ENCODE measurements at regions not wholly inside any gene's neighbourhood (a gene's known extent, or its start where the extent isn't known, plus 50 kb on each side); places are given as distances from the start of the nearest gene placed in this dataset.
A peak's percentile ranks its signal among the peaks of the same experiment; 100 is the strongest.

- no peaks in the 10 kb centered on the region for H4K20me1 ChIP-seq
- peaks cover 3 to 8% (median 4%) of the 10 kb centered on the region in 10 experiments; a peak in 13 of 20 replicates for H3K4me1 ChIP-seq
- 0 out of 22 replicates have a peak, but pooled peaks cover 0 to 7% (median 0%) of the 10 kb centered on the region in 11 experiments for H3K9me3 ChIP-seq (replicated peaks in 1 of 11)
- H3K4me3 ChIP-seq = no peak overlapping the region
- no peak overlapping the region for H3K4me2 ChIP-seq
- no peaks in the 10 kb centered on the region for H3K27me3 ChIP-seq
- H3K36me3 ChIP-seq = no peaks in the 10 kb centered on the region
- no peak for TF ChIP-seq Cebpa-rat (IDR thresholded peaks at IDR 0.05)
- H3K9ac ChIP-seq = no peak overlapping the region
- no peak overlapping the region for H3K27ac ChIP-seq
These were observed 298.2 kb upstream of the ARSJ start for GRCh38 chr4:114277690-114278089.

GRCh38 chr4:114279066-114279465, 299.6 kb upstream of the ARSJ start:
- no peaks in the 10 kb centered on the region for H3K36me3 ChIP-seq

GRCh38 chr4:114279711-114280110, 300.3 kb upstream of the ARSJ start:
- H3K36me3 ChIP-seq = no peaks in the 10 kb centered on the region
- no peaks in the 10 kb centered on the region for H4K20me1 ChIP-seq
- H3K9ac ChIP-seq = no peak overlapping the region
- H3K4me3 ChIP-seq = no peak overlapping the region
- H3K27me3 ChIP-seq = no peaks in the 10 kb centered on the region
- TF ChIP-seq Cebpa-rat (IDR thresholded peaks at IDR 0.05) = no peak
- peaks cover 10 to 19% (median 14%) of the 10 kb centered on the region in 10 experiments; a peak in 17 of 20 replicates for H3K4me1 ChIP-seq
- H3K4me2 ChIP-seq = no peak overlapping the region
- 0 out of 22 replicates have a peak, but pooled peaks cover 0 to 7% (median 0%) of the 10 kb centered on the region in 11 experiments for H3K9me3 ChIP-seq (replicated peaks in 1 of 11)
- no peak overlapping the region for H3K27ac ChIP-seq

More at GRCh38 chr4:114279066-114279465, 299.6 kb upstream of the ARSJ start:
- TF ChIP-seq Cebpa-rat (IDR thresholded peaks at IDR 0.05) = no peak
- H3K4me3 ChIP-seq = no peak overlapping the region
- peaks cover 10 to 19% (median 14%) of the 10 kb centered on the region in 10 experiments; a peak in 17 of 20 replicates for H3K4me1 ChIP-seq
- H3K27me3 ChIP-seq = no peaks in the 10 kb centered on the region
- H3K9ac ChIP-seq = no peak overlapping the region
- no peaks in the 10 kb centered on the region for H4K20me1 ChIP-seq
- H3K4me2 ChIP-seq = no peak overlapping the region
- H3K27ac ChIP-seq = no peak overlapping the region
- H3K9me3 ChIP-seq (replicated peaks in 1 of 11) = 0 out of 22 replicates have a peak, but pooled peaks cover 0 to 7% (median 0%) of the 10 kb centered on the region in 11 experiments

- Histone ChIP-seq H3K27ac (no peak overlapping the region), H3K9ac (no peak overlapping the region), H3K4me3 (no peak overlapping the region), H3K9me3 (replicated peaks in 1 of 11) (0 out of 22 replicates have a peak, but pooled peaks cover 0 to 7% (median 0%) of the 10 kb centered on the region in 11 experiments), H3K4me2 (no peak overlapping the region), H3K27me3 (no peaks in the 10 kb centered on the region), H3K36me3 (no peaks in the 10 kb centered on the region), H3K4me1 (peaks cover 10 to 19% (median 14%) of the 10 kb centered on the region in 10 experiments; a peak in 17 of 20 replicates), H4K20me1 (no peaks in the 10 kb centered on the region)
- TF ChIP-seq Cebpa-rat (IDR thresholded peaks at IDR 0.05) = no peak
These were observed 301.2 kb upstream of the ARSJ start for GRCh38 chr4:114280645-114281044.

GRCh38 chr4:114281164-114281960, 301.9 kb upstream of the ARSJ start:
- TF ChIP-seq Cebpa-rat (IDR thresholded peaks at IDR 0.05) = no peak
- Histone ChIP-seq H3K9me3 (replicated peaks in 1 of 11) (peaks cover 0 to 7% (median under 1%) of the 10 kb centered on the region in 11 experiments; a peak in 3 of 22 replicates), H3K4me2 (no peak overlapping the region), H3K4me3 (no peak overlapping the region), H3K27ac (no peak overlapping the region), H3K36me3 (no peaks in the 10 kb centered on the region), H3K27me3 (no peaks in the 10 kb centered on the region), H4K20me1 (no peaks in the 10 kb centered on the region), H3K4me1 (peaks cover 10 to 19% (median 14%) of the 10 kb centered on the region in 10 experiments; a peak in 17 of 20 replicates), H3K9ac (no peak overlapping the region)

GRCh38 chr4:114282937-114283336, 303.5 kb upstream of the ARSJ start:
- peaks cover 0 to 18% (median 7%) of the 10 kb centered on the region in 11 experiments; a peak in 9 of 22 replicates for H3K9me3 ChIP-seq (replicated peaks in 1 of 11)
- no peak for TF ChIP-seq Cebpa-rat (IDR thresholded peaks at IDR 0.05)
- H3K9ac ChIP-seq = no peak overlapping the region
- H3K36me3 ChIP-seq = no peaks in the 10 kb centered on the region
- no peaks in the 10 kb centered on the region for H4K20me1 ChIP-seq
- peak overlapping the region in 8 of 11 experiments; percentile 1 to 60 (median 36); a peak in 11 of 22 replicates for H3K4me2 ChIP-seq
- H3K27ac ChIP-seq = no peak overlapping the region
- H3K27me3 ChIP-seq = no peaks in the 10 kb centered on the region
- peaks cover 10 to 19% (median 14%) of the 10 kb centered on the region in 10 experiments; a peak in 17 of 20 replicates for H3K4me1 ChIP-seq
- no peak overlapping the region for H3K4me3 ChIP-seq

- Histone ChIP-seq H3K4me2 (no peak overlapping the region), H4K20me1 (no peaks in the 10 kb centered on the region), H3K36me3 (no peaks in the 10 kb centered on the region), H3K4me1 (peaks cover 10 to 19% (median 14%) of the 10 kb centered on the region in 10 experiments; a peak in 17 of 20 replicates), H3K27ac (no peak overlapping the region), H3K9ac (no peak overlapping the region), H3K27me3 (no peaks in the 10 kb centered on the region), H3K4me3 (no peak overlapping the region), H3K9me3 (replicated peaks in 1 of 11) (peaks cover 0 to 18% (median 6%) of the 10 kb centered on the region in 11 experiments; a peak in 9 of 22 replicates)
- no peak for TF ChIP-seq Cebpa-rat (IDR thresholded peaks at IDR 0.05)
These were observed 305.2 kb upstream of the ARSJ start for GRCh38 chr4:114284629-114285028.

- peaks cover 0 to 18% (median 6%) of the 10 kb centered on the region in 11 experiments; a peak in 9 of 22 replicates for H3K9me3 ChIP-seq (replicated peaks in 1 of 11)
- H3K4me1 ChIP-seq = peaks cover 10 to 19% (median 14%) of the 10 kb centered on the region in 10 experiments; a peak in 17 of 20 replicates
- H3K4me3 ChIP-seq = no peak overlapping the region
- H3K4me2 ChIP-seq = no peak overlapping the region
- H3K36me3 ChIP-seq = no peaks in the 10 kb centered on the region
- H3K27ac ChIP-seq = no peak overlapping the region
- H4K20me1 ChIP-seq = no peaks in the 10 kb centered on the region
- no peak overlapping the region for H3K9ac ChIP-seq
- TF ChIP-seq Cebpa-rat (IDR thresholded peaks at IDR 0.05) = no peak
- H3K27me3 ChIP-seq = no peaks in the 10 kb centered on the region
These were observed 306.9 kb upstream of the ARSJ start for GRCh38 chr4:114286262-114286810.

- no peak overlapping the region for H3K4me2 ChIP-seq
- no peak overlapping the region for H3K9ac ChIP-seq
- TF ChIP-seq Cebpa-rat (IDR thresholded peaks at IDR 0.05) = no peak
- no peak overlapping the region for H3K27ac ChIP-seq
- no peaks in the 10 kb centered on the region for H3K36me3 ChIP-seq
- peaks cover 0 to 18% (median 9%) of the 10 kb centered on the region in 11 experiments; a peak in 11 of 22 replicates for H3K9me3 ChIP-seq (replicated peaks in 1 of 11)
- H3K4me3 ChIP-seq = no peak overlapping the region
- H3K27me3 ChIP-seq = no peaks in the 10 kb centered on the region
- no peaks in the 10 kb centered on the region for H4K20me1 ChIP-seq
- peaks cover 10 to 16% (median 13%) of the 10 kb centered on the region in 10 experiments; a peak in 17 of 20 replicates for H3K4me1 ChIP-seq
These were observed 307.7 kb upstream of the ARSJ start for GRCh38 chr4:114287079-114287696.

Measured in BLaER1 treated with 17β-estradiol and CSF1 and Interleukin-3, amounts not matched to agents 10 nM and 100 nM (cell line).